ENCODE measurements at regions not wholly inside any gene's neighbourhood (a gene's known extent, or its start where the extent isn't known, plus 50 kb on each side); places are given as distances from the start of the nearest gene placed in this dataset.

DNA sequence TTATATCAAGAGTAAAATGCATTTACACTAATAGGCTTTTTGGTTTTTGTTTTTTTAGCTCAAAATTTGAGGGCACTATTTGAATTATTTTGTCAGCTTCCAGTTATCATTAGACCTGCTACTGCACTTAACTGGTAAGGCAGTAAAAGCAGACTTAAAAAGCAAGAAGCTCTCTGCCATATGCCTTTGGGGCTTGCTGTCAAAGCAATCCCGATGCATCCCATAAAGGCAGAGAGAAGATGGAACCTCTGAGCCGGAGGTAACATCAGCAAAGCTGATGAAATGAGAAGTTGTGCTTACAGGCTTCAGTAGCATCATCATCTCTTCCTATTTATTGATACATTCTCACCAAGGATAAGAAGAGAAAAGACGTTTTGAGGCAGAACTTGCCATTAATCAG, 1414.3 kb upstream of the CDH6 start:
- Mint-ChIP-seq H3K9me3 (peaks cover 10% of the 10 kb centered on the region), H3K27ac (no peak overlapping the region), H3K27me3 (no peaks in the 10 kb centered on the region), H3K4me3 (no peak overlapping the region), H3K4me1 (ENCODE audit: low read depth) (no peaks in the 10 kb centered on the region), H3K36me3 (ENCODE audit: low read depth) (no peaks in the 10 kb centered on the region)
- CTCF ChIA-PET = no interaction called here
- TF ChIP-seq, protein P1, sequence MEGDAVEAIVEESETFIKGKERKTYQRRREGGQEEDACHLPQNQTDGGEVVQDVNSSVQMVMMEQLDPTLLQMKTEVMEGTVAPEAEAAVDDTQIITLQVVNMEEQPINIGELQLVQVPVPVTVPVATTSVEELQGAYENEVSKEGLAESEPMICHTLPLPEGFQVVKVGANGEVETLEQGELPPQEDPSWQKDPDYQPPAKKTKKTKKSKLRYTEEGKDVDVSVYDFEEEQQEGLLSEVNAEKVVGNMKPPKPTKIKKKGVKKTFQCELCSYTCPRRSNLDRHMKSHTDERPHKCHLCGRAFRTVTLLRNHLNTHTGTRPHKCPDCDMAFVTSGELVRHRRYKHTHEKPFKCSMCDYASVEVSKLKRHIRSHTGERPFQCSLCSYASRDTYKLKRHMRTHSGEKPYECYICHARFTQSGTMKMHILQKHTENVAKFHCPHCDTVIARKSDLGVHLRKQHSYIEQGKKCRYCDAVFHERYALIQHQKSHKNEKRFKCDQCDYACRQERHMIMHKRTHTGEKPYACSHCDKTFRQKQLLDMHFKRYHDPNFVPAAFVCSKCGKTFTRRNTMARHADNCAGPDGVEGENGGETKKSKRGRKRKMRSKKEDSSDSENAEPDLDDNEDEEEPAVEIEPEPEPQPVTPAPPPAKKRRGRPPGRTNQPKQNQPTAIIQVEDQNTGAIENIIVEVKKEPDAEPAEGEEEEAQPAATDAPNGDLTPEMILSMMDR (IDR thresholded peaks at IDR 0.05) = no peak
- no peaks in the 10 kb centered on the region for H3K27me3 ChIP-seq (ENCODE audit: control insufficient read depth in 1 of 2, insufficient read depth in 2 of 2, low read length in 2 of 2)
- no peak overlapping the region for H3K4me3 ChIP-seq (ENCODE audit: low read length)
- no peak for ATAC-seq (ENCODE audit: poor library complexity)
- no peak for DNase-seq
- no peaks in the 10 kb centered on the region for H3K36me3 ChIP-seq (ENCODE audit: insufficient read depth, low read length)
- no peaks in the 10 kb centered on the region for H3K4me1 ChIP-seq (ENCODE audit: insufficient read depth, low read length)
- H3K9me3 ChIP-seq (ENCODE audit: control insufficient read depth in 1 of 2, insufficient read depth in 1 of 2, low read length in 2 of 2) = no peaks in the 10 kb centered on the region
- intact Hi-C loops (cut with DNase I, micrococcal nuclease) = no loop called here
- POLR2A ChIA-PET = no interaction called here
- H3K27ac ChIP-seq (ENCODE audit: low read depth in 1 of 2, low read length in 2 of 2) = no peak overlapping the region

DNA sequence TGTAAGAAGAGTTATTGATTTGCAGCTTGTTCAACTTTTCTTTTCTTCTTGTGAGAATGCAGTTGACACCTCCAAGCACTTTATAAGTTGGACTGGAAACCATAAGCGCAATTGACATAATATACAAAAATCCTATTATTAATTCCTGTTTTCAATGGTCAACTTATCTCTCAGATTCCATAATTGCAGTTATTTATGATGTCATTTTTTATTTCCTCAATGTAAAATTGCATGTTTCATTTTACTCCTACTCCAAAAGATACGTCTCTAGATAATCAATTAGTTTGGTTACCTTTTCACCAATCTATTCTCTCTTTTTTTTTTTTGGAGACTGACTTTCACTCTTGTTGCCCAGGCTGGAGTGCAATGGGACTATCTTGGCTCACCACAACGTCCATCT, 1416.1 kb upstream of the CDH6 start:
- Mint-ChIP-seq H3K4me1 (ENCODE audit: low read depth) (no peaks in the 10 kb centered on the region), H3K27me3 (no peaks in the 10 kb centered on the region), H3K9me3 (peaks cover 14% of the 10 kb centered on the region), H3K27ac (no peak overlapping the region), H3K36me3 (ENCODE audit: low read depth) (no peaks in the 10 kb centered on the region), H3K4me3 (no peak overlapping the region)
- Histone ChIP-seq H3K4me3 (ENCODE audit: low read length) (no peak overlapping the region), H3K9me3 (ENCODE audit: control insufficient read depth in 1 of 2, insufficient read depth in 1 of 2, low read length in 2 of 2) (no peaks in the 10 kb centered on the region), H3K27me3 (ENCODE audit: control insufficient read depth in 1 of 2, insufficient read depth in 2 of 2, low read length in 2 of 2) (no peaks in the 10 kb centered on the region), H3K4me1 (ENCODE audit: insufficient read depth, low read length) (no peaks in the 10 kb centered on the region), H3K36me3 (ENCODE audit: insufficient read depth, low read length) (no peaks in the 10 kb centered on the region), H3K27ac (ENCODE audit: low read depth in 1 of 2, low read length in 2 of 2) (no peak overlapping the region)
- DNase-seq = no peak
- ATAC-seq (ENCODE audit: poor library complexity) = no peak
- ChIA-PET CTCF (no interaction called here), POLR2A (no interaction called here)
- TF ChIP-seq, protein P1 (IDR thresholded peaks at IDR 0.05) = no peak
- intact Hi-C loops (cut with DNase I, micrococcal nuclease) = no loop called here

- peaks cover 0 to 6% of the 10 kb centered on the region in 2 experiments for H3K9me3 ChIP-seq (ENCODE audit: control insufficient read depth in 1 of 2, insufficient read depth in 1 of 2, low read length in 2 of 2)
Measured at GRCh38 chr5:29770936-29771335, 1422.5 kb upstream of the CDH6 start.

More at GRCh38 chr5:29770936-29771335, 1422.5 kb upstream of the CDH6 start:
- no peaks in the 10 kb centered on the region for H3K36me3 Mint-ChIP-seq (ENCODE audit: low read depth)
- CTCF ChIA-PET = no interaction called here
- POLR2A ChIA-PET = no interaction called here
- peaks cover 13% of the 10 kb centered on the region for H3K9me3 Mint-ChIP-seq
- Histone ChIP-seq H3K36me3 (ENCODE audit: insufficient read depth, low read length) (no peaks in the 10 kb centered on the region), H3K4me1 (ENCODE audit: insufficient read depth, low read length) (no peaks in the 10 kb centered on the region), H3K4me3 (ENCODE audit: low read length) (no peak overlapping the region), H3K27me3 (ENCODE audit: control insufficient read depth in 1 of 2, insufficient read depth in 2 of 2, low read length in 2 of 2) (no peaks in the 10 kb centered on the region), H3K27ac (ENCODE audit: low read depth in 1 of 2, low read length in 2 of 2) (no peak overlapping the region)
- DNase-seq (no peak), ATAC-seq (ENCODE audit: poor library complexity) (no peak)
- H3K27me3 Mint-ChIP-seq = no peaks in the 10 kb centered on the region
- no peaks in the 10 kb centered on the region for H3K4me1 Mint-ChIP-seq (ENCODE audit: low read depth)
- TF ChIP-seq, protein P1 (IDR thresholded peaks at IDR 0.05) = no peak
- intact Hi-C loops (cut with DNase I, micrococcal nuclease) = no loop called here
- H3K4me3 Mint-ChIP-seq = no peak overlapping the region
- H3K27ac Mint-ChIP-seq = no peak overlapping the region

All from CD4-positive, alpha-beta T cell (primary cell).